ENCODE measurements at regions not wholly inside any gene's neighbourhood (a gene's known extent, or its start where the extent isn't known, plus 50 kb on each side); places are given as distances from the start of the nearest gene placed in this dataset.

GRCh38 chr9:22373636-22374035 lies 73.0 kb upstream of the DMRTA1 start:
- Mint-ChIP-seq H3K9me3 (ENCODE audit: low read depth, unreplicated experiment) (no peaks in the 10 kb centered on the region), H3K27me3 (ENCODE audit: unreplicated experiment) (no peaks in the 10 kb centered on the region), H3K4me1 (ENCODE audit: low read depth, unreplicated experiment) (no peaks in the 10 kb centered on the region), H3K4me3 (ENCODE audit: low read depth, unreplicated experiment) (no peak overlapping the region), H3K36me3 (ENCODE audit: insufficient read depth, unreplicated experiment) (no peaks in the 10 kb centered on the region), H3K27ac (ENCODE audit: unreplicated experiment) (no peak overlapping the region)
- intact Hi-C loops (cut with micrococcal nuclease; ENCODE audit: unreplicated experiment) = no loop called here
- BruUV-seq (replicated peaks) = no TSS peak
- CTCF ChIA-PET = no interaction called here
- TF ChIP-seq CTCF (IDR thresholded peaks at IDR 0.05; ENCODE audit: unreplicated experiment) = no peak
- no peak for DNase-seq

- BruUV-seq (replicated peaks) = no TSS peak
- Mint-ChIP-seq H3K27ac (ENCODE audit: unreplicated experiment) (no peak overlapping the region), H3K9me3 (ENCODE audit: low read depth, unreplicated experiment) (no peaks in the 10 kb centered on the region)
Observed at GRCh38 chr9:22374051-22374450, 72.6 kb upstream of the DMRTA1 start.

GRCh38 chr9:22379272-22379671 lies 67.4 kb upstream of the DMRTA1 start:
- Mint-ChIP-seq H3K36me3 (ENCODE audit: insufficient read depth, unreplicated experiment) (no peaks in the 10 kb centered on the region), H3K9me3 (ENCODE audit: low read depth, unreplicated experiment) (no peaks in the 10 kb centered on the region), H3K27me3 (ENCODE audit: unreplicated experiment) (no peaks in the 10 kb centered on the region), H3K27ac (ENCODE audit: unreplicated experiment) (no peak overlapping the region), H3K4me1 (ENCODE audit: low read depth, unreplicated experiment) (no peaks in the 10 kb centered on the region), H3K4me3 (ENCODE audit: low read depth, unreplicated experiment) (no peak overlapping the region)
- no peak for TF ChIP-seq CTCF (IDR thresholded peaks at IDR 0.05; ENCODE audit: unreplicated experiment)
- CTCF ChIA-PET = no interaction called here
- BruUV-seq (replicated peaks) = no TSS peak
- no peak for DNase-seq
- intact Hi-C loops (cut with micrococcal nuclease; ENCODE audit: unreplicated experiment) = no loop called here

More at GRCh38 chr9:22374051-22374450, 72.6 kb upstream of the DMRTA1 start:
- TF ChIP-seq CTCF (IDR thresholded peaks at IDR 0.05; ENCODE audit: unreplicated experiment) = no peak
- no peaks in the 10 kb centered on the region for H3K36me3 Mint-ChIP-seq (ENCODE audit: insufficient read depth, unreplicated experiment)
- CTCF ChIA-PET = no interaction called here
- DNase-seq = no peak
- no peak overlapping the region for H3K4me3 Mint-ChIP-seq (ENCODE audit: low read depth, unreplicated experiment)
- intact Hi-C loops (cut with micrococcal nuclease; ENCODE audit: unreplicated experiment) = no loop called here
- no peaks in the 10 kb centered on the region for H3K27me3 Mint-ChIP-seq (ENCODE audit: unreplicated experiment)
- no peaks in the 10 kb centered on the region for H3K4me1 Mint-ChIP-seq (ENCODE audit: low read depth, unreplicated experiment)

GRCh38 chr9:22381170-22381569 lies 65.5 kb upstream of the DMRTA1 start:
- Mint-ChIP-seq H3K4me3 (ENCODE audit: low read depth, unreplicated experiment) (no peak overlapping the region), H3K9me3 (ENCODE audit: low read depth, unreplicated experiment) (no peaks in the 10 kb centered on the region), H3K27me3 (ENCODE audit: unreplicated experiment) (no peaks in the 10 kb centered on the region), H3K4me1 (ENCODE audit: low read depth, unreplicated experiment) (no peaks in the 10 kb centered on the region), H3K36me3 (ENCODE audit: insufficient read depth, unreplicated experiment) (no peaks in the 10 kb centered on the region), H3K27ac (ENCODE audit: unreplicated experiment) (no peak overlapping the region)
- intact Hi-C loops (cut with micrococcal nuclease; ENCODE audit: unreplicated experiment) = no loop called here
- CTCF ChIA-PET = no interaction called here
- TF ChIP-seq CTCF (IDR thresholded peaks at IDR 0.05; ENCODE audit: unreplicated experiment) = no peak
- BruUV-seq (replicated peaks) = no TSS peak
- no peak for DNase-seq

GRCh38 chr9:22382331-22382730 lies 64.3 kb upstream of the DMRTA1 start:
- DNase-seq = no peak
- H3K4me1 Mint-ChIP-seq (ENCODE audit: low read depth, unreplicated experiment) = no peaks in the 10 kb centered on the region
- BruUV-seq (replicated peaks) = no TSS peak
- no peak overlapping the region for H3K27ac Mint-ChIP-seq (ENCODE audit: unreplicated experiment)
- H3K27me3 Mint-ChIP-seq (ENCODE audit: unreplicated experiment) = no peaks in the 10 kb centered on the region
- intact Hi-C loops (cut with micrococcal nuclease; ENCODE audit: unreplicated experiment) = no loop called here
- CTCF ChIA-PET = no interaction called here
- H3K36me3 Mint-ChIP-seq (ENCODE audit: insufficient read depth, unreplicated experiment) = no peaks in the 10 kb centered on the region
- no peaks in the 10 kb centered on the region for H3K9me3 Mint-ChIP-seq (ENCODE audit: low read depth, unreplicated experiment)
- H3K4me3 Mint-ChIP-seq (ENCODE audit: low read depth, unreplicated experiment) = no peak overlapping the region
- TF ChIP-seq CTCF (IDR thresholded peaks at IDR 0.05; ENCODE audit: unreplicated experiment) = no peak

Measured in Calu3 (cell line).